GM12873 (cell line): ENCODE measurements at regions not wholly inside any gene's neighbourhood (a gene's known extent, or its start where the extent isn't known, plus 50 kb on each side); places are given as distances from the start of the nearest gene placed in this dataset.

Experiments used
- TF ChIP-seq, protein P1 (sequence below): IDR thresholded peaks from 2 replicates; pipeline ENCODE4 v1.5.1; 2012; ENCODE audit warnings: low read depth, mild to moderate bottlenecking, moderate library complexity, low read length, control low read depth; ENCODE audit not compliant: insufficient read depth; ENCODE audit errors: missing control alignments

GRCh38 chr5:125829349-125829748 lies 593.9 kb upstream of the GRAMD2B start:
- TF ChIP-seq, protein P1, sequence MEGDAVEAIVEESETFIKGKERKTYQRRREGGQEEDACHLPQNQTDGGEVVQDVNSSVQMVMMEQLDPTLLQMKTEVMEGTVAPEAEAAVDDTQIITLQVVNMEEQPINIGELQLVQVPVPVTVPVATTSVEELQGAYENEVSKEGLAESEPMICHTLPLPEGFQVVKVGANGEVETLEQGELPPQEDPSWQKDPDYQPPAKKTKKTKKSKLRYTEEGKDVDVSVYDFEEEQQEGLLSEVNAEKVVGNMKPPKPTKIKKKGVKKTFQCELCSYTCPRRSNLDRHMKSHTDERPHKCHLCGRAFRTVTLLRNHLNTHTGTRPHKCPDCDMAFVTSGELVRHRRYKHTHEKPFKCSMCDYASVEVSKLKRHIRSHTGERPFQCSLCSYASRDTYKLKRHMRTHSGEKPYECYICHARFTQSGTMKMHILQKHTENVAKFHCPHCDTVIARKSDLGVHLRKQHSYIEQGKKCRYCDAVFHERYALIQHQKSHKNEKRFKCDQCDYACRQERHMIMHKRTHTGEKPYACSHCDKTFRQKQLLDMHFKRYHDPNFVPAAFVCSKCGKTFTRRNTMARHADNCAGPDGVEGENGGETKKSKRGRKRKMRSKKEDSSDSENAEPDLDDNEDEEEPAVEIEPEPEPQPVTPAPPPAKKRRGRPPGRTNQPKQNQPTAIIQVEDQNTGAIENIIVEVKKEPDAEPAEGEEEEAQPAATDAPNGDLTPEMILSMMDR, result no peak

DNA sequence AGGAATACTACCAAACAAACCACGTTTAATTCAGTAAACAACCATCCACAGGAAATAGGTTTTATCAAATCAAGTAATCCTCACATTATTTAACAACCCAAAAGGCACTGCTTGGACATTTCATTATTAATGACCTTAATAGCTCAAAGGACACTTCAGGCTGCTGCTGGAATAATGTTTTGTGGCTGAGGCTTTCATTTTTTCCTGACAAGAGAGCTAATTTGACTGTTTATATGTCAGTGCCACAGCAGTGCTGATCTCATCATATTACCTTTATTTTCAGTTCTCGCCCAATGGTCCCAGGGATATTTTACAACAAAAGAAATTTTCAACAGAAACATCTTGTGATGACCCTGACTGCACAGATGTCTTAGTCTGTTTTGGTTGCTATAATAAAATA lies 589.8 kb upstream of the GRAMD2B start:
- TF ChIP-seq, protein P1, result no peak

DNA sequence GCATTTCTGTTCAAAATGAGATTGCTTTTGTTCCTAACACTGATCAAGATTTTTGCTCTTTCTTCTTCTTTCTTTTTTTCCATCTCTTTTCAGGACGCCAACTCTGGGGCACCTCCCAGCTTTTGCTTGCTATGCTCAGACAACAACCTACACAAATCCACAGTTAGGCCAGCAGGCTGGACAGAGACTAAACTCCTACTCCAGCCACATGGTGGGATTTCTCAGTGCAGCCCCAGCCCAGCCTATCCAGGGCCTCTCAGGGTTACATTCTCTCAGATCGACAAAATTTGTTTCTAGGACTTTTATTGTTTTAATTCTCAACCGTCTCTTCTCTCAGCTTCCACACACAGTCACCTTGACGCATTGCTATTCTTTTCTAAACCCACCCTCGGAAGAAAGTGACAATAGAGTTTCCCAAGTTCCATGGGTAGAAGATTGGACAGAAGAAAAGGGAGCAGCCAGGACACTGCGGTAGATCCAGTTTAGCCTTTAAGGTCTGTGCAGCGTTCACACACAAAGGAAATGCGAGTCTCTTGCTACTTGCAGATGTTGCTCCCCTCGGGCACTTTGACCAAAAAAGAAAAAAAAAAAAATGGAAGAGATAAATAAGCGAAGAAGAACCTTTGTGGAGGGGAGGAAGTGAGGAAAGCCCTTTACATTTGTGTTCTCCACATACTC lies 588.6 kb upstream of the GRAMD2B start:
- TF ChIP-seq, protein P1, result no peak

GRCh38 chr5:125835293-125836172 lies 587.7 kb upstream of the GRAMD2B start:
- TF ChIP-seq, protein P1, result peak; percentile 63

DNA sequence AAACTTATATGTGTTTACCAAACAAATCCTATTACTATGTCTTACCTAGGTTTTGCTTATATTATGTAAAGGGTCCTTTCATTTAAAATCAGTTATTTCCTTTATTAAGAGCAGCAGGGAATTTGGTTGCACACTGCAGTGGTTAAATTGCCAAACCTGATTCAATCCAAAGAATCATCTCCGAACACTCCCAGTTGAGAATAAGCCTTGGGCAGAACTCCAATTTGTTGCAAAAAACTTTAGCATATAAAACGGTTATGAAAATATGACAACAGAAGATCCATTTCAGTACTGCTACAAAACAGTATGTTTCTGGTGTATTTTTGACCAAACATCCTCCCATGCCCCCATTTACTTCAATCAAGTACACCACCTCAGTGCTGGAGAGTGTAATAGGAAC lies 587.0 kb upstream of the GRAMD2B start:
- TF ChIP-seq, protein P1, result no peak

DNA sequence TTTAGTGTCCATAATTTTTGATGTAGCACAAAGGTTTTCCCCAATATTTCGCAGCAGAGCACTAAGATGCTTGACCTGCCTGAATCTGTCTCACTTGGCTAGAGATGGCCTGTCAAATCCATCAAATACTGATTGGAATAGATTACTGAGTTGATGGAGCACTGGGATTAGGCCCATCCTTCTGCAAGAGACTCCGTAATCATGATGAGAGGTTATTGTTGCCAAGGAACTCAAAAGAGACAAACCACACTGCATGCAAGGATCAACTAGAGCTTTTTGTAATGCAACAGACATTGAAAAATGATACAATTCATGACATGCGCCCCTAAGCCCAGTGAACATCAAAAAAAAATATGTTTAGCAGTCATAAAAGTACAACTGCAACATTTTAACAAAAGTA lies 585.3 kb upstream of the GRAMD2B start:
- TF ChIP-seq, protein P1, result no peak

GRCh38 chr5:125847561-125847960 lies 575.6 kb upstream of the GRAMD2B start:
- TF ChIP-seq, protein P1, result no peak
